ENCODE measurements at regions not wholly inside any gene's neighbourhood (a gene's known extent, or its start where the extent isn't known, plus 50 kb on each side); places are given as distances from the start of the nearest gene placed in this dataset.
A peak's percentile ranks its signal among the peaks of the same experiment; 100 is the strongest.

- no peak for DNase-seq
- H3K27ac ChIP-seq = no peak overlapping the region
- WGBS, 2 donors = 29 to 70% methylated on average over 6 of the region's 6 CpGs
- H3K4me1 ChIP-seq = no peaks in the 10 kb centered on the region
- no peak for TF ChIP-seq EP300 (IDR thresholded peaks at IDR 0.05)
- TF ChIP-seq POLR2AphosphoS5 (IDR thresholded peaks at IDR 0.05) = no peak
- TF ChIP-seq CTCF (IDR thresholded peaks at IDR 0.05) = no peak
- TF ChIP-seq POLR2A (IDR thresholded peaks at IDR 0.05) = no peak
- intact Hi-C loops (cut with DNase I) = no loop called here
- H3K4me3 ChIP-seq = no peak overlapping the region
- no peaks in the 10 kb centered on the region for H3K27me3 ChIP-seq
- H3K36me3 ChIP-seq = no peaks in the 10 kb centered on the region
- H3K9me3 ChIP-seq = no peaks in the 10 kb centered on the region
These were observed 78.8 kb upstream of the NEDD4L start for GRCh38 chr18:57965246-57965645.

GRCh38 chr18:57961876-57962505 is 82.0 kb upstream of the NEDD4L start:
- intact Hi-C loops (cut with DNase I) = no loop called here
- TF ChIP-seq POLR2AphosphoS5 (IDR thresholded peaks at IDR 0.05) (no peak), CTCF (IDR thresholded peaks at IDR 0.05) (no peak), POLR2A (IDR thresholded peaks at IDR 0.05) (no peak), EP300 (IDR thresholded peaks at IDR 0.05) (no peak)
- Histone ChIP-seq H3K4me1 (no peaks in the 10 kb centered on the region), H3K36me3 (no peaks in the 10 kb centered on the region), H3K27me3 (no peaks in the 10 kb centered on the region), H3K9me3 (no peaks in the 10 kb centered on the region), H3K4me3 (no peak overlapping the region), H3K27ac (no peak overlapping the region)
- DNase-seq = no peak
- WGBS, 2 donors = 89 to 91% methylated on average over 1 of the region's 1 CpG

GRCh38 chr18:57961411-57961810 is 82.6 kb upstream of the NEDD4L start:
- Histone ChIP-seq H3K4me1 (no peaks in the 10 kb centered on the region), H3K9me3 (no peaks in the 10 kb centered on the region), H3K36me3 (no peaks in the 10 kb centered on the region), H3K27ac (no peak overlapping the region), H3K27me3 (no peaks in the 10 kb centered on the region), H3K4me3 (no peak overlapping the region)
- DNase-seq = no peak
- TF ChIP-seq EP300 (IDR thresholded peaks at IDR 0.05) (no peak), CTCF (IDR thresholded peaks at IDR 0.05) (no peak), POLR2A (IDR thresholded peaks at IDR 0.05) (no peak), POLR2AphosphoS5 (IDR thresholded peaks at IDR 0.05) (no peak)
- intact Hi-C loops (cut with DNase I) = no loop called here

GRCh38 chr18:57959278-57959677 is 84.7 kb upstream of the NEDD4L start:
- H3K36me3 ChIP-seq = no peaks in the 10 kb centered on the region
- H3K27me3 ChIP-seq = no peaks in the 10 kb centered on the region
- intact Hi-C loops (cut with DNase I) = no loop called here
- no peaks in the 10 kb centered on the region for H3K9me3 ChIP-seq
- TF ChIP-seq EP300 (IDR thresholded peaks at IDR 0.05) (no peak), CTCF (IDR thresholded peaks at IDR 0.05) (peak in 1 of 4 experiments; percentile 4)
- no peak overlapping the region for H3K4me3 ChIP-seq
- H3K4me1 ChIP-seq = no peaks in the 10 kb centered on the region
- no peak for DNase-seq
- H3K27ac ChIP-seq = no peak overlapping the region
- WGBS, 2 donors = 12 to 43% methylated on average over 3 of the region's 3 CpGs

GRCh38 chr18:57957210-57957609 is 86.8 kb upstream of the NEDD4L start:
- intact Hi-C loops (cut with DNase I) = no loop called here
- Histone ChIP-seq H3K4me1 (peaks cover 0 to 6% (median 2%) of the 10 kb centered on the region in 4 donors), H3K27me3 (no peaks in the 10 kb centered on the region), H3K4me3 (no peak overlapping the region), H3K27ac (no peak overlapping the region), H3K36me3 (no peaks in the 10 kb centered on the region), H3K9me3 (no peaks in the 10 kb centered on the region)
- TF ChIP-seq CTCF (IDR thresholded peaks at IDR 0.05) = no peak
- no peak for TF ChIP-seq POLR2AphosphoS5 (IDR thresholded peaks at IDR 0.05)
- no peak for TF ChIP-seq POLR2A (IDR thresholded peaks at IDR 0.05)
- no peak for TF ChIP-seq EP300 (IDR thresholded peaks at IDR 0.05)
- 69 to 83% methylated on average over 3 of the region's 3 CpGs for WGBS, 2 donors
- DNase-seq = no peak

Data from sigmoid colon (tissue), 6 donors.